ENCODE measurements at regions not wholly inside any gene's neighbourhood (a gene's known extent, or its start where the extent isn't known, plus 50 kb on each side); places are given as distances from the start of the nearest gene placed in this dataset.

DNA sequence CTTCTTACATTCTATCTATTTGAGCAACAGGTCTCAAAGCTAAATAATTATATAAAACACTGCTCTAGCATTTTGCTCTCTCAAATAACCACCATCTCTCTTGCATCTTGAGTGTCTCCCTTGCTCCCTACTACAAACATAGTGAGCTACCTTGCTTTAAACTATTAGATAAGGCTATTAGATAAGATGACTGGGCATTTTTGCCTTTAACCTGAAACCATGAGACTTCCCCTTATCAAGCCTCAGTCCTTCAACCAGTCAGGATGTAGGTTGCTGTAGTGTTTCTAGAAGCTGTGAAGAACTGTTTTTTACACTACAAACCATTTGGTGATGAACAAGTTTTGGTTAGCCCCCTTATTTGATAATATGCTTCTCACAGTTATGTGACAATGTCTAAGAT lies 115.4 kb upstream of the MAP2 start:
- TF ChIP-seq, protein P1, sequence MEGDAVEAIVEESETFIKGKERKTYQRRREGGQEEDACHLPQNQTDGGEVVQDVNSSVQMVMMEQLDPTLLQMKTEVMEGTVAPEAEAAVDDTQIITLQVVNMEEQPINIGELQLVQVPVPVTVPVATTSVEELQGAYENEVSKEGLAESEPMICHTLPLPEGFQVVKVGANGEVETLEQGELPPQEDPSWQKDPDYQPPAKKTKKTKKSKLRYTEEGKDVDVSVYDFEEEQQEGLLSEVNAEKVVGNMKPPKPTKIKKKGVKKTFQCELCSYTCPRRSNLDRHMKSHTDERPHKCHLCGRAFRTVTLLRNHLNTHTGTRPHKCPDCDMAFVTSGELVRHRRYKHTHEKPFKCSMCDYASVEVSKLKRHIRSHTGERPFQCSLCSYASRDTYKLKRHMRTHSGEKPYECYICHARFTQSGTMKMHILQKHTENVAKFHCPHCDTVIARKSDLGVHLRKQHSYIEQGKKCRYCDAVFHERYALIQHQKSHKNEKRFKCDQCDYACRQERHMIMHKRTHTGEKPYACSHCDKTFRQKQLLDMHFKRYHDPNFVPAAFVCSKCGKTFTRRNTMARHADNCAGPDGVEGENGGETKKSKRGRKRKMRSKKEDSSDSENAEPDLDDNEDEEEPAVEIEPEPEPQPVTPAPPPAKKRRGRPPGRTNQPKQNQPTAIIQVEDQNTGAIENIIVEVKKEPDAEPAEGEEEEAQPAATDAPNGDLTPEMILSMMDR (IDR thresholded peaks at IDR 0.05) = no peak
- TF ChIP-seq POLR2AphosphoS5 (IDR thresholded peaks at IDR 0.05; ENCODE audit: low read depth, low read length) (no peak), SIN3A (IDR thresholded peaks at IDR 0.05; ENCODE audit: borderline replicate concordance, insufficient read depth, low read depth, low read length) (no peak)
